NCI-H526 (cell line): ENCODE measurements at regions not wholly inside any gene's neighbourhood (a gene's known extent, or its start where the extent isn't known, plus 50 kb on each side); places are given as distances from the start of the nearest gene placed in this dataset.

ENCODE experiments used
- DNase-seq, 2 experiments: peaks; one replicate each; lab custom pipeline; 2025; lab: John Stamatoyannopoulos, UW

DNA sequence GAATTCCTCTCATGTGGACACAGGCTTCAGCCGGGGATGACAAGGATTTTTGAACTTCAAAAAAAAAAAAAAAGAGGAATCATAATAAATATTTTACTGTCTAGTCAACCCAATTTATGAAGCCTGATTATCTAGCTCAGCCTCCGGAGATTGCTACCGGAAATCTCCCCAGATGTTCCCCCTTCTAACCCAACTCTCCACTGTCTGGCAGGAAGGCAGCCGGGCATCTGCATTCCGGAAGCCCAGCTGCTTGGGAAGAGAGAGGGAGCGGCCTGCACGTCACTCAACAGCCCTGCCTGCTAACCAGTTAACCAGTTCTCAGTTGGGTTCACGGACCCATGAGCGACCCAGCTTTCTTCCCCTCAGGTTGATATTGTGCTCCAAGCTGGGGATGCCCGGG lies 87.2 kb upstream of the POU3F3 start:
- DNase-seq: no peak

DNA sequence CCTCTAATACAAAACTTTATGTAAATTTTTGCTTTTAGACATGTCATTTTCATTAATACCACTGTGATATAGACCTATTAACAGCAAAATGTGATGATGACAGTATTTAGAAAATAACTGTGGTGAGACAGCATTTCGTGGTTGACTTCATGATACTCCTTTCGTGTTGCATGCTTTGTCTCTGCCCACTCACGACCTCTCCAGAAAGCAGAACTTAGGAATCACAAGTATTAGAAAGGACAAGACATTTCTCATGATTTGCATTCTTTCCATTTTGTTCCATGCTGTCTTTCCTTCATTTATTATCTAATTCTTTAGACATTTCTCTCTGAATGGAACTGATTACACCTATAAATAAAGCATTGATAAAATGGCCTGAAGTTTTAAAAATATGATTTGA lies 85.2 kb upstream of the POU3F3 start:
- no peak for DNase-seq

- no peak for DNase-seq
These were observed 84.8 kb upstream of the POU3F3 start for GRCh38 chr2:104769096-104769495.

DNA sequence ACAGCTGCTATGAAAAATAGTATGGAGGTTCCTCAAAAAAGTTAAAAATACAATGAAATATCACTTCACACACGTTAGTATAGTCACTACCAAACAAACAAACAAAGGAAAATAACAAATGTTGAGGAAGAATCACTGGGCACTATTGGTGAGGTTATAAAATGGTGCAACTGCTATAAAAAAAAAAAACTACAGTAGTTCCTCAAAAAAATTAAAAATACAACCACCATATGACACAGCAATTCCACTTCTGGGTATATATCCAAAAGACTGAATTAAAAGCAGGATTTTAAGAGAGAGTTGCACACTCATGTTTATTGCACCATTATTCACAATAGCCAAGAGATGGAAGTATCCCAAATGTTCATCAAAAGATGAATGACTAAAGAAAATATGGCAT lies 80.9 kb upstream of the POU3F3 start:
- no peak for DNase-seq

GRCh38 chr2:104774631-104775030 lies 79.3 kb upstream of the POU3F3 start:
- no peak for DNase-seq

DNA sequence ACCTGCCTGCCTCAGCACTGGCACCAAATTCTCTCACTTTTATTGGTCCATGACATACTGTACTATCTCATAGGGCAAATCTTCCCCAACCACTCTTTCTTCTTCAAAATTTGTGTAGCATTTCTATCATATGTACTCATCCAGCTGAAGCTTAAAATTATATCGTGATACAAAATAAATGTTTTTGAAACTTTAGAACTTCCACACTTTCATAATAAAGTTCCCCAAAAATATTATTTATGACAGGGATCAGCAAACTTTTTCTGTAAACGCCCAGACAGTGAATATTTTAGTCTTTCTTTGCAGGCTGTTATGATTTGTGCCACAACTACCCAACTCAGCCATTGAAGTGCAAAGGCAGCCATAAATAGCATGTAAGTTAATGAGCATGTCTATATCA lies 76.2 kb upstream of the POU3F3 start:
- no peak for DNase-seq

- no peak for DNase-seq
These were observed 72.8 kb upstream of the POU3F3 start for GRCh38 chr2:104781151-104781550.

DNA sequence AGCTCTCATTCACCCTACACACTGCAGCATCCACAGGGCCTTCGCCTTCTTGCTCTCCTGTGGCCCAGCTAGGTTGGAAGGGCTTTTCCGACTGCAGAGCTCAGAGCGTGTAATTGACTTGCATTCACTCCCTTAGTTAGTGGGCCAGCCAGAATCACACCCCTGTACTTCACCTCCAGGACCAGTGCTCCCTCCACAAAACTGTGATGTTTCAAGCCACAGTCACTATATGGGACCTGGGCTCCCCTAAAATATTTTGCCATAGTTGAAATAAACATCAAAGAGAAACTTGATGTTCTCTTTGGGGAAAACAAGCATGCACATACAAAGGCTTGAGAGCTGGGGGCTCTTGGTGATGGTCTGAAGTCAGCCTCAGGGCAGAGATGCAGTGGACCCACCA lies 69.7 kb upstream of the POU3F3 start:
- no peak for DNase-seq

DNA sequence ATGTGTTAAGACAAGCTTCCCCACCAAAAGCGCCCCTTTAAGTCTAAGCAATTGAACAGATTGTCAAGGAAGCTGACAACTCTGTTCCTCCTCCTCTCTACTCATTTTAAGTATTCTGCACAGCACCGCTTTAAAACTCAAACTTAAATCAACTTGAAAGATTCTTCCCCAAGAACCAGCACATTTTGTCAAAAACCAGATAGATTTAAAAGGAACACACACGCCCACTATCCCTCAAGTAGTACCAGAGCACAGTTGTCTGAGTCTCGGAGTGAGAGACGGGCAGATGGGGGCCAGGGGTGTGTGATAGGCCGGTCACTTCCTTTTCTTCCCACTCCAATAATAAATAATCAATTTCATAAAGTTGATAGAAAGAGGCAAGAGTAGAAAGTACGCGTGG lies 67.7 kb upstream of the POU3F3 start:
- DNase-seq: no peak

DNA sequence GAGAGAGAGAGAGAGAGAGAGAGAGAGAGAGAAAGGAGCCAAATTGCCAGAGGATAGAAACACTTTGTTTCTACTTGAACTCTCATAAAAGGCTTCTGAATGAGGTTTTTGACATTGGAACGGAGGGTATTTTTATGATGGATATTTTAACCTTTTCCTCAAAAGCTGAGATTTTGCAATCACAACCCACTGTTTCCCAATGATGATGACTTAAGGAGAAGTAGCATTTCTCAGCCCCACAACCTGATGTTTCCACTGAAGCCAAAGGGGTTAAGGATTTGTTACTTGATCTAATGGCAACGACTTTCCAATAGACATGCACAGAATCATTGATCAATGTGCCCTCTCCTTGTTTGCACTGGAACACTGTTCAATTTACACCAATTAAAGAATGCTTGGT lies 67.1 kb upstream of the POU3F3 start:
- DNase-seq: no peak

DNA sequence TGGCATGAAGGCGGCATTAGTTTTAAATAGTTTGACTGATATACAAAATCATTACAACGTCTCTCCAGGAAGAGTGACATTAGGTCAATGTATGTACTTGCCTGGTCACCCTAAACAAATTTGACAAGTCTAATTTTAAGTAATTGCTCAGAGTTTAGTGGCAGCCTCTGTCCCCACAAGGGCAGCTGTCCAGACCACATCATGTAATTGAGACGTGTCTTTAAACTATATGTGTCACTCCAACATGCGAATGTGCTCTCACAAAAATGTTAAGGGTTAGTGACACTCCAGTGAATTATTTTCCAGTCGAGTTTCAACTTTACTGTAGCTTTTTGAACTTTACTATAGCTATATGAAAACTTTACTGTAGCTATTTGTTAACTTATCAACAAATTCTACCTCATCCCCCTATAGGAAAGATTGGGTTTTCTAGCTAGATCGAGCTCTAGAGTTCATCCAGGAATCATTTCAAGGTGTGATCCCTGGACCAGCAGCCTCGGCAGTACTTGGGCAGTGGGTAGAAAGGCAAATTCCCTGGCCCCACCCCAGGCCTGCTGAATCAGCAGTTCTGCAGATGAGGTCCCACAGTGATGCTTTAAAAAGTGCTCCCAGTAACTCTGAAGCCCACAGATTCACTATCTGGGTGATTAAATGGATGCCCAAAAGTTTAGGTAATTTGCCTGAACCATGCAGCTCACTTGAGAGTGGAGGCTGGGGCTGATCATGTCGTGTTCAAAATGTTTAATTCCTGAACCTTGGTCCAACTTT lies 66.4 kb upstream of the POU3F3 start:
- DNase-seq: no peak

GRCh38 chr2:104788742-104789455 lies 65.0 kb upstream of the POU3F3 start:
- no peak for DNase-seq

DNA sequence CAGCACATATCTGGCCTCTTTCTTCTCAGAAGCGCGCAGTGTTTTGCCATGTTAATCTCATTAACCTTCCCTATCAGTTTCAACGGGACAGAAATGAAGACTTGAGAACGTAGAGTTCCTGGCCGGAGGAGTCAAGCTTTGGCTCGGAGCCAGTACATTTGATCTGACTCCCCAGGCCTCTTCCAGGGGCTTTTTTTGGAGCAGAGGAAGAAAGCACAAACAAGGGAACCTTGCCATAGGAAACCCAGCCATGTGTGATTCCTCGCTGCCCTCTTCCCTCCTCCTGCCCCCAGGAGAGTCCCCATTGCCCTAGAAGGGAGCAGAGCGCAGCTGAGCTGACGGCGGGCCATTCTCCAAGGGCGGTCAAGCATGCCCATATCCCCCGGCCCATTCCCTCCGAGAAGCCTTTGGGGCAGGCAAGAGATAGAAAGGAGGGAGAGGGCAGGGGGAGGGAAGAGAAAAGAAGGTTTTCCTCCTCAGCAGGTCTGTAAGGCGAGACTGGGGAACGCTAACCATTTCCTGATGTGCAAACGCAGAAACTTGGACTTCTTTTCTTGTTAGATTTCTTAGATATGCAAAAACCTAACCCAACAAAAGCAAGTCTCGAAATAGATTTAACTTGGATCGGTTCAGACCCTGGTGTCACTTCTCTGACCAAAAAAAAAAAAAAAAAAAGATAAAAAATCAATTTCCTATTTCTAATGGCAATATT lies 63.7 kb upstream of the POU3F3 start:
- DNase-seq: no peak

- DNase-seq: no peak
These were observed 62.9 kb upstream of the POU3F3 start for GRCh38 chr2:104790901-104791495.

DNA sequence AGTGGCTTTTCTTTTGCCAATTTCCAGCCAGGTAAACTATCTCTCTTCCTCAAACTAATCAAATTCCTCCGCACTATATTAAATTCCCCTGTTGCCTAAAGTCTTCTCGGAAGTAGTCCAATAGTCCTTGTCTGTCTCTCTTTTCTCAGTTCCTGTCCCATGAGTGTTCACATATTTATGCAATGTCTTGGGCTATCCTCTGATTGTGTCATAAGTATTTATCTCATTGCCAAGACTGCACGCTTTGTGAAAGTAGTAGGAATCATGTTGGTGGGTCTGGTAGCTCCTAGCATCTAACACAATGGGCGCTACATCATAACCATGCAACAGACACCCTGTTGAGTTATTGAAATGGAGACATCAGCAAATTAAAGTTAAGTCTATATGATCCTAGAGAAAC lies 59.9 kb upstream of the POU3F3 start:
- no peak for DNase-seq

- DNase-seq: no peak
These were observed 59.5 kb upstream of the POU3F3 start for GRCh38 chr2:104794441-104794840.
